DMS53 (cell line): ENCODE measurements at regions not wholly inside any gene's neighbourhood (a gene's known extent, or its start where the extent isn't known, plus 50 kb on each side); places are given as distances from the start of the nearest gene placed in this dataset.

Experiments used
- DNase-seq: peaks from one replicate; lab custom pipeline; 2025; lab: John Stamatoyannopoulos, UW

DNA sequence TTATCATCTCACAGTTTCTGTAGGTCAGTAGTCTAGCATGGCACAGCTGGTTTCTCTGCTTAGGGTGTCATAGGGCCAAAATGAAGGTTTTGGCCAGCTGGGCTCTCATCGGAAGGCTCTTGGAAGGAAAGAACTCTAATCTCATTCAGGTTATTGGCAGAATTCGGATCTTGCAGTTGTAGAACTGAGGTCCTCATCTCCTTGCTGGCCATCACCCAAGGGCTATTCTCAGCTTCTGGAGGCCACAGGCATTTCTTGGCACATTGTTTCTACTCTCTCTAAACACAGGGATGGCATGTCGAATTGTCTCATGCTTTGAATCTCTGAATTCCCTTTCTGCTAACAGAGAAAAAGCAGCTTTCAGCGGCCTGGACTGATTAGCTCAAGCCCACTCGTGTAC is 258.0 kb upstream of the SMARCA2 start:
- no peak for DNase-seq

DNA sequence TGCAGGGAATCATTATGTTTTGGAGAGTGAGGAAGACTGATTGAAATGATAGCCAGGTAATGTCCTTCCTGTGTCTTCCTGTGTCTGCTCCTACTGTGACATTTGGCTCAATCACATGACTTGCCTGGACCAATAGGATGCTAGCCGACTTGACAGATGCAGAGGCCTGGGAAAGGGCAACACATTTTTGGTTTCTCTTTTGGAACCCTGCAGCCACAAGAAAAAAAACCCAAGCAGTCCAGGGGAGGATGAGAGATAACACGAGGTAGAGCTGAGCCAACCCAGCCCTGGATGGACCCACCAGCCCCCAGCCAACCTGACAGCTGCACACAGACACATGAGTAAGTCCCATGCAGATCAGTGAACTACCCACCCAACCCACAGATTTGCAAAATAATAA is 256.1 kb upstream of the SMARCA2 start:
- no peak for DNase-seq

DNA sequence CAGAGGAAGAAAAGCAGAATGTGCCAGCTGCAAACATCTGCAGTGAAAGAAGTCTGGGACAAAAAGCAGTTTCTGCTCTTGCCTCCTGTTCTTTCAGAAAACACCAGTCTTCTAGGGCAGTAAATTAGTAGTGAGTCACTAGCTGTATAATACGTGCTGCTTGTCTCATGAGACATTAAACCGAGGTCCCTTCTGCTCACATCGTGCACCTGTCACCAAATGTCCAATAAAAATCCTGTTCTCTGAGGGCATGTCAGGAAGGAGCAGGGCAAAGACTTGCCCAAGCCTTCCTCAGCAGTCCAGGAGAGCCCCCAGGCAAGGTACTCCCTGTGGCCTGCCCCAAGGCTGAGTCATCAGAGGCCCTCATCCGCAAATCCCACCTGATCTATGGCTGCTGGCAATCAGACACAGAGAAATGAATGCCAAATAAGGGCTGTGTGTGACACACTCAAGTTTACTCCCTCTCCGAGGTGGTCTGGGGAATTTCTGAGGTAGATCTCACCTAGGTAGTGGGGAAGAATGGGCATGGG is 255.3 kb upstream of the SMARCA2 start:
- no peak for DNase-seq

DNA sequence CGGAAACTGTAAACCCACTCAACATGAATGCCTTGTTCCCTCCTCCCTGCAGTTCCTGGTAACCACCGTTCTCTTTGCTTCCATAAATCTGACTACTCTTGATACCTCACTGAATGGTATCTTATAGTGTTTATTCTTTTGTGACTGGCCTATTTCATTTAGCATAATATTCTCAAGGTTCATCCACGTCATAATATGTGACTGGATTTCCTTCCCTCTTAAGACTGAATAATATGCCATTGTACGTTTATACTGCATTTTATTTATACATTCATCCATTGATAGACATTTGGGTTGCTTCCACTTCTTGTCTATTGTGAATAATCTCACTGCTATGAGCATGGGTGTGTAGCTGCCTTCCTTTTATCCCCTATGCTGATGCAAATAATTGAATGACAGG is 253.3 kb upstream of the SMARCA2 start:
- no peak for DNase-seq

DNA sequence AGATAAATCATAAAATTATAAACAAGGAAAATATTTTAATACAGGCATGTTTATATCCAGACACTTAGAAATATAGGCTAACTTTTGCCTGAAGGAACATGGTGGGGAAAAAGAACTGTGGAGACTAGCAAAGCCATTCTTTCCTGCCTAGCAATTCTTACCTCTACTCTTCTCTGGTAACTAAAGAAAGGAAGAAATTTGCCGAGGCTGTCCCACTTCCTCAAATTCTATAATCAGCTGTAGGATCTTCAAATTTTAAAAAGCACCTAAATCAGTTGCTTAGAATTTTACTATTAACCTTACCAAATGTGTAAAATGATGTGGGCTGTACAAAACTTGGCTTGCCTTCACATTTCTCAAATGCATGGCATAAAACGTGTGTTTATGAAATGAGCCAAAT is 249.1 kb upstream of the SMARCA2 start:
- no peak for DNase-seq

DNA sequence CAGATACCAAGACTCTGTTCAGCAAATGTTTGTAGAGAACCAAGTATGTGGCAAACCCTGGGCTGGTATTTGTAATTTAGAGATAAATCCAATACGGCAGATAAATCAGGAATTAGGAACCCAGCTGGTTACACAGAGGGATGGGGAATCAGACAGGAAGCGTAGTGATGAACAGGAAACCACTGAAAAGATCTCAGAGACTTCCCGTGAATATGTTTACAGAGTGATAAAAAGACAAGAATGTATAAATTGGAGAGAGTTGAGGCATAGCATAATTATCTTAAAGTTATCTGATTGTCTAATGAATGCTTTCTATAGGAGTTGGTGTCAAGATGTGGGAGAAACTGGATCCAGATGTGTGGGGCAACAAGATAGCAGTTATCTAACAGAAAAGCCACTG is 246.6 kb upstream of the SMARCA2 start:
- DNase-seq = no peak

DNA sequence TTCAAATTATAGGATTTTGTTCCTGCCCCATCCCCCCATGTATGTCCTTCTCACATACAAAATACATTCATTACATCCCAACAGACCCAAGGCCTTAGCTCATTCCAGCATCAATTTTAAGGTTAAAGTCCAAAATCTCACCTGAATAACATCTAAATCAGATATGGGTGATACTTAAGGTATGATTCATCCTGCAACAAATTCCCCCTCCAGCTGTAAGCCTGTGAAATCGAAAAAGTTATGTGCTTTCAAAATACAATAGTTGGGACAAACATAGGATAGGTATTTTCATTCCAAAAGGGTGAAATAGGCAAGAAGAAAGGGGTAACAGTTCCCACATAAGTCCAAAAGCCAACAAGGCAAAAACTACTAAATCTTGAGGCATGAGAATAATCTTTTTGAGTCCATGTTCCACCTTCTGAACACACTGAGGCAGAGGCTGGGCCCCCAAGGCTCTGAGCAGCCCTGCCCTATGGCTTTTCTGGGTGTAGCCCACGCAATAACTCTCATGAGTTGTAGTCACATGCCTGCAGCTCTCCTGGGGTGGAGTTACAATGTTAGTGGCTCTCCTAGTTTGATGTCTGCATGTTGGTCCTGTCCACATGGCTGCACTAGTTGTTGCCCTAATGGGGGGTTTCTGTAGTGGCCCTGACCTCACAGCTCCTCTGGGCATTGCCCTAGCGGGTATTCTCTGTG is 243.9 kb upstream of the SMARCA2 start:
- no peak for DNase-seq

DNA sequence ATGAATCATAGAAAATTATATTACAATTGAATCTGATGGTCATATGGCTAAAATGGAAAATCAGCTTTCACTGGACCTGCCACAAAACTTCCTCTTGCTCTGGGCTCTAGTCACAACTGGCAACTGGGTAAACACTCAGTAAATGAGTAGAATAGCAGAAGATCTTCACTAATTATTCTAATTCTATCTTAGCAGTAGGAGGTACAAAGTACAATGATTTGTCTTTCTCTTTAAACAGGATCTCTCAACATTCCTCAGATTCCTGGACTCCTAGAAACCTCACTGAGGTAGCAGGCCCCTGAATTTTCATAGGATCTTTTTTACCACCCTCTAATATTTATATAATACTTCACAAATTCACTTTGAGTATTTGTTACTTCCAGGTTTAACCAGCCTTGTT is 239.9 kb upstream of the SMARCA2 start:
- DNase-seq = no peak

DNA sequence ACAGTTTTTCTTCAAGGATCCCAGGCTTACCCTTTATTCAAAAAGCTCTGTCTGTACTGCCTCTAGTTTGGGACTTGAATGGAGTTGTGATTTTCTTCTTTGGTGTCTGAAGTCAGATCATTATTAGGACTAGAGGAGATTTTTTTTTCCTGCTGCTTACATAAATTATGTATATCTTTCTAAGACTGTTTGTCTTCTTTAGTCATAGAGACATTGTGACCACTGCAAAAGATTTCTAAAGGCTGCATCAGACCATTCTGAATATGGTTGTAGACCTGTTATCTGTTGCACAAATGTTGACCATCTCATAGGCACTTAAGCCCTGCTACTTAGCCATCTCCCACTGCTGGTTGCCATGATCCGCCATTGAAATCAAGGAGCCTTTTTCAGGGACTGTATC is 238.5 kb upstream of the SMARCA2 start:
- no peak for DNase-seq

DNA sequence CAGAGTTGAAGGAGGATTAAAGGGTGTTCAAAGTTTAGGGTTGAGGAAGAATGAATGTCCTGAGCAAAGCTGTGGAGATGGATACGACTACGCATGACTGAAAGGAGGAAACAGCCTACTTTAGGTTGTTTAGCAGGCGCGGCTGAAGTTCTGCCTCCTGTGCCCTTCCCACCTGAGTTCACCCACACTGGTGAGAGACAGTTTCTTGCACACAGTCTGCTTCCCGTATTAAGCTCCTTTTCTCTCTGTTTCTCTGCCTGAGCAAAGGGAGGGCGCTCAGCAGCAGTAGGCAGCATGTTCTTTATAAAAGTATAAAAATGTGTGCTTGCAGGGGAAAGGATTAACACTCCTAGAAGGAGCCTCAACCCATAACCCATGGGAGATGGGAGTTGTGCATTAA is 224.0 kb upstream of the SMARCA2 start:
- DNase-seq = no peak

DNA sequence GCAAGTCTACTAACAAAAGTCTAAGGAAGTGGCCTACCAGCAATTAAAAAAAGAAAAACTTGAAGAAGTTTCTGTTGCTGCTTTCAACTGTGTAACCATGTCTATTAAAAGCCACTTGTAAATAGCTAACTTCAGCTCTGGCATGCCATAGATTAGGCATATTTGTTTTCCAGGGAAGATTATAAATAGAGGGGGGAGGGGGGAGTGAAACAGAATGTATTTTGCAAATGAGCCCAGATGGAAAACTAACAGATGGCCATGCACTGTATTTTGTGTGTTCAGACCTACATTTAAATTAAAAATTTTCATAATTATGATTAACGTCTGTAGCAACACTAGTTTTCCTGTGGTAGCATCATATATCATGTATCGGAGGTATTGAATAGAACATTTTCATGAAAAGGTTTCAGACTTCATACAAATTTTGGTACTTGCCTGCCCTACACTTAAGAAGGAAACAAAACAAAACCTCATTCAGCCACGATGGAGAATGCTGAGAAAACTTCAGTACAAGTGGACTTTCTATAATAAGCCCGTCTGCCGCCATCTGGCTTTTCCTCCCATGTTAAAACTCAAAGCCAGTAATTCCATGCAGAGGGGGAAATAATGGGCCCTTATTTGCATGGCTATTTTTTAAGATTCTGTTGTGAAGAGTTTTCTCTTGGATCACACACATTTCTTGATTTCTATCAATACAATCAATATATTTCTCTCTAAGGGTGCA is 220.4 kb upstream of the SMARCA2 start:
- no peak for DNase-seq

DNA sequence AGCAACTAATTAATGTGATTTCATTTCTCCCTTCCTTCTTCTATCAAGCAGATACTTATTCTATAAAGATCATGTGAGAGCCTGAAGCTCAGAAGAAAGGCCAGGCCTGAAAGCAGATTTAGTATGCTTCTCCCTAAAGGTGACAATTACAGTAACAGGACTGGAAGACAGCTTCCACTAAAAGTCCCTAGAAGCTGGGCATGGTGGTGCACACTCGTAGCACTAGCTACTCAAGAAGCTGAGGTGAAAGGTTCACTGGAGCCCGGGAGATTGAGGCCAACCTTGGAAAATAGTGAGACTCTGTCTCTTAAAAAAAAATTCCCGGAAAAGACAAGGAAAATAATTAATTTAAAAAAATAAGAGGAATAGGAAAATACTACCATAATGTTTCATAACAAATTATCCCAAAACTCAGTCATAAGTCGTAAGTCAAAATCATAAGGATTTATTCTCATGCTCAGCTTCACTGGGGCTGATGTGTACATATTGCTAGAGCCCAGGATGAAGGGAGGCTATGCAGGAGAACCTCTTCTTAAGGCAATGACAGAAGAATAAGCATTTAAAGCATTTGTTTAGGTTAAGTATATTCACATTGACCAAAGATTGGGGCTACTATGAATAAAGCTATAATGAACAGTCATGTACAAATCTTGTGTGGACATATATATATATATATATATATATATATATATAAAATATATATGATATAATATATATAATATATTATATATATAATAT is 210.8 kb upstream of the SMARCA2 start:
- no peak for DNase-seq

DNA sequence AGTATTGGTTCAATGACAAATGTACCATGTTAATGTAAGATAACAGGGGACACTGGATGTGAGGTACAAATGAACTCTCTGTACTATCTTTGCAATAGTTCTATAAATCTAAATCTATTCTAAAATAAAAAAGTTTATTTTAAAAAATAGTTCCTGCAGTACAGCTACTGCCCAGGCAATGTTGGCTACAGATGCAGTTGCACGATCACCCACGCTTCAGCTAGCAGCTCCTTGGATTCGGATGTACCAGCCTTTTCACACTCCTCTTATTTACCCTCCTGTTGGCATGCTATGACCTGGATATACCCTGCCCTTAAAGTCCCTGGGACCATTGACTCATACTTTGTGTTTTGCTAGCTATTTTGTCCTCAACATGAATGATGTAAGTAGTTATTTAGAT is 185.4 kb upstream of the SMARCA2 start:
- DNase-seq = no peak

DNA sequence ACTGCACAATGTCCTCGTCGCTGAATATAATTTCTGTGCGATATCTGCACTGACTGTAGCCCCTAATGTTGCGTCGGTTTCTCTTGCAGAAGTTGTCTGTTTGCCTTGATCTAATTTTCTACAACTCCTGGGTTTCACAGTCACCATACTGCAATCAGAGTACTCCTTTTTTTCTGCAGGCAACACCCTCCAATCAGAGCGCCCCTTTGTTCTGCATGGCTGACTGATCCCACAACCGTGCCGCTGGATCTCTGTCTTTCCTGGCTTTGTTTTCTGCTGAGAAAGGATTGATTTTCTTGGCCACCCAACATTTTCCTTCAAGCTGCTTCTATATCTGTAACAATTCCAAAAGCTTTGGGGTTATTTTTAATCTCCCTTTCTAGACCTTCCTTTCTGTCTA is 182.2 kb upstream of the SMARCA2 start:
- DNase-seq = no peak

DNA sequence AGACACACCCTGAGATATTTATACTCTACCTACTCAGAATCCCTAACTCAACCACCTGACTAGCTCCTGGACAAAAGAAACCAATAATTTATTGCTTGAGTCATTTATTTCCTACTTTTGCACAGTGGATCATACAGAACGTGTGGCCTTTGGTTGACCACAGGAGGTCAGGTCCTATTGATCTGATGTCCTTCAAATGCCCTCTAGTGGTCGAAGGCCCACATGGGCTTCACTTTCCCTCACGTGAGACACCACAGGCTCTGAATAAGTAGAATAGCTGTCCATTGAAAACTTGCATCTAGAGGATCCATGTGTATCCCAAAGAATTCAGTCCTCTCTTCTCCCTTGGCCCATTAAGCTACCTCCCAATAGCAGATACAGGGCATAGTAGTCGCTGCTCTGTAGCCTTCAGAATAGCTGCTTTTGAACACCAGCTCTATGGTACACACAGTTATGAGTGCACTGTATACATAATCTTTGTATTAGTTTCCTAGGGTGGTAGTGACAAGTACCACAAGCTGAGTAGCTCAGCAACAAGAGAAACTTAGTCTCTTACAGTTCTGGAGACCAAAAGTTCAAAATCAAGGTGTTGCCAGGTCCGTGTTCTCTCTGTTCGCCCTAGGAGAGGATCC is 177.6 kb upstream of the SMARCA2 start:
- peak; percentile 25 for DNase-seq

DNA sequence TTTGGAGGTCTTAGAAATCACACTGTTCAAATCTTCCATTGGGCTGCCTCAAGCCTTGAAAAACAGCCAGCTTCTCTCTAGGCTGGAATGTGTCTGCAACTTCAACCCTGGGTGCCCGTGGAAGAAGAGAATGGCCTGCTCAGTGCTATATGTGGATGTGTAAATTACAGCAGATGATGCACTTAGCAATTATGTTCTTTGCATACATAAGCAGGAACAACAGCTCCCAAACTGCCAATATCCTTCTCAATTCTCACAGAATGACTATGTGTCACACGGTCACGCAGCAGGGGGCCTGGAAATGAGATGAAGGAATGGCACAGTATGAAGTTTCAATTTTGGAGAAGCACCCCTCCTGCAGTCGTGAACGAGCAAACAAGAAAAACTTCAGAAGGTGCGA is 175.2 kb upstream of the SMARCA2 start:
- DNase-seq = no peak

DNA sequence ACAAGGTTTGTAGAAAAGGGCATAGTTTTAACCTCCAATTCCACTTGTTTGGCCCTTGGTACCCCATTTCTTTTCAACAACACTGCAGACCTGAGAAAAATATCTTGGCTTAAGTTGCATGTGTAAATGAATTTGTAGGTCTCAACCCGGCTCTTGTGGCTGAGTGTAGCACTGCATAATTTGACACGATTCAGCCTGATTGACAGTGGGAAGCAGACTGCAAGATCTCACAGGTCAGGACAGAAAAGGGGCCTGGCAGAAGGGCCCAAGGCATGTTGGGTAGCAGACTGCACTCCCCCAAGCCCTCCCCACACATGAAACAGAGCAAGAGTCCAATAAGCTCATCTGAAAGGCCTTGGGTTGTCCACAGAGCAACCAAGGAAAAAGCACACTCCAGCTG is 169.7 kb upstream of the SMARCA2 start:
- no peak for DNase-seq

DNA sequence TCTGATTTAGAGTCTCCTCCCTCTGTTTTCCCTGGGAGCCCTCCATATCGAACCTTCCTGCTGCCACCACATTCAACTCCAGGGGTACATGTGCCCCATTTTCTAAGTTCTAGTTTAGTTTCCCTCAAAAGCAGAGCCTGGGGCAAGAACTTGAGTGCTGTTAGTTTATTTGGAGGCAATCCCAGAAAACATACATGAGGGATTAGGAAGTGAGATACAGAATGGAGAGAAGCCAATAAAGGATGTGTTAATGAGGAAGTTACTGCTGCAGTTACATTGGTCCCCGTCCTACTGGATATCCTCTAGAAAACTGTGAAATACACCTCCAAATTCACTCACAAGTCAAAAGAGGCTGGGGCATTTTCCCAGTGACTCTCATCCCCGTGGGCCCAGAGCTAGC is 159.4 kb upstream of the SMARCA2 start:
- DNase-seq = no peak

DNA sequence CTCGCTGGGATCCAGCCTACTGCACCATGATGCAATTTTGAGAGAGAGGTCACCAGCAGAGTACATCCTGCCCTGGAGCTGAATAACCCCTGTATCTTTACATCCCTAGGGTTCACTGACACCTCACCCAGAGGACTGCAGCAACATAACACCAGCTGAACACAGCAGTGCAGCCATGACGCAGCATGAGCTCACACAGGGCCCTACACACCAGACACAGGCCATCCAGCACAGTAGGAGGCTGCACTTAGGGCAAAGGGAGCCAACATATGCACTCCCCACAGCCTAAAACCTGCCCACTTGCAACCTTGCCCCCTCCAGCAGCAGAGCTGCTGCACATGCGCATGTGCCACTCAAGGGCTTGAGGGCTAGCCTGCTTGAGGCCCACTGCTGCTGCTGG is 157.3 kb upstream of the SMARCA2 start:
- no peak for DNase-seq

DNA sequence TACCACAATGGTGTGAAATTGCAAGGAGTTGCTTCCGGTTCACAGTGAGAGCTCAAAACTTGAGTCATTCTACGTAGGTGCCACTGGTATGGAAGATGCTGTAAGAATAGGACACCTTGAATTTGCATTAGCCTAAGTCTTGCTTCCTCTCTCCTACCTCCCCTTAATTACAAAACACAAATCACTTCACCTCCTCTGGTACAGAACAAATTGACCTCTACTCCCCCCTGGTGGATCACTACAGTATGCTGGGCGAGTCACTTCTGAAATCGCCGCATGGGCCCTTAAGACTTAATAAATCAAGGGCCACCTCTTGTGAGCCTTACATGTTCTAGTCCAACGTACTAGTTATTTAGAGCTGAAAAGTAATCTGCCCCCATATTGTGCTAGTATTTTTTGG is 145.3 kb upstream of the SMARCA2 start:
- peak; percentile 37 for DNase-seq

DNA sequence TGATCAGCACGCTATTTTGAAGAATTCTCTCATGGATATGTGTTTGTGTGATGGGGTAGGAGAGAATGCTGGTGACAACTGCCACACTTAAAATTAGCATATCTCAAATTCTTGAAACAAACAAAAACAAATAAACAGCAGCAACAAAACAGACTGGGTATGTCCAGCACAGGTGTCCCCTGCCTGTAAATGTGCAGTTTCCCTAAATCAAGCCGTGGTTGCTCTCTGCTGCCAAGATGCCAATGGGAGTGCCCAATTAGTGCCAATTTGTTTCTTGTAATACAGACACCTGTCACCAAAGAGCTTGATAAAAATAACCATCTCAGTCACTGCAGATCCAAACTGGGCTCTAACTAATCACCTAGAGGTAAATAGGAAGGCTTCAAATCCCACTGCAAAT is 144.2 kb upstream of the SMARCA2 start:
- DNase-seq = no peak

DNA sequence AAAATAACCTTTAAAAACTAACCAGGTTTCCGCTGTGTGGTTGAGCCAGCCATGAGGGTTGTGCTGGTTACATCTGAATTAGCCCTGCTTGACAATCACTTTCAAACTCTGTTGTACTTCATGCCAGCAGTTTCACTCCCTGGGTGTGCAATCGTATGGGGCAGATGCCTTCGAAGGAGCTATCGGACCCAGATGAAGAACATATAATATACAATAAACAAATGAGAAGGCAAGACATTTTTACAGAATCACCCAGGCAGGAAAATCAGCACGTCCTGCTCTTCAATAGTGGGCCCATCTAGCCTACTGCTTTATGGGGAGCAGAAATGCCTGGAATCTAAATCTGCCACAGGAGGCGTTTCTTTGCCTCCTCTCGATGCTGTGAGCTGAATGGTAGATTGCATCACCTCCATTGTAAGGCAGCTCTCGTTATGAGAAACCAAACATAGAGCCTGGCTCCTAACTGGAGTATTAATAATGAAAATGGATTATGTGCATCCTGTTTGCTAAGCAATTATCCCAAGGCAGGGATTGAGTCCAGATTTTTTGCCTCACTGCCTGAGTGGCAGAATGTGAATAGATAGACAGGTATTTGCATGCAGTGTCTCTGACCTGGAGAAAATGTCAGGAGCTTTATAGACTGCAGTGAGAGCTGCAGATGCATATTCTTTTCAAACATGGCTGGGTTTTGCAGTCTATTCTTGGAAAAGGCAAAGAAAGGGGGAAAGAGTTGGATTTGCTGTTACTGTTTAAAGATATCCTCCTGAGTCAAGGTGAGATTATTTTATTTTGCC is 143.3 kb upstream of the SMARCA2 start:
- DNase-seq = peak; percentile 18
